WTC11 (cell line): ENCODE measurements at regions not wholly inside any gene's neighbourhood (a gene's known extent, or its start where the extent isn't known, plus 50 kb on each side); places are given as distances from the start of the nearest gene placed in this dataset.

Experiments used
- ATAC-seq: fragments of 200-7000 bp; cut with Tn5 transposase; 2 replicates; pipeline ENCODE4 v1.10.0; 2021; ENCODE audit warnings: mild to moderate bottlenecking, moderate library complexity
- CTCF ChIA-PET: fragments of 300-600 bp; sonication (Branson Sonifier 250); formaldehyde crosslinking; loops from one replicate; lab custom pipeline; 2021; ENCODE audit warnings: antibody characterized with exemption; lab: Charles Lee
- POLR2A ChIA-PET: fragments of 350-600 bp; sonication (Branson Sonifier 250); formaldehyde crosslinking; loops from one replicate; lab custom pipeline; 2021; ENCODE audit warnings: antibody characterized with exemption; lab: Charles Lee
- DNase-seq: peaks from one replicate; pipeline ENCODE4 v3.0.0; 2021; ENCODE audit warnings: low spot score
- H3K27ac Mint-ChIP-seq: 2 replicates; pipeline ENCODE4 v1.8.0; 2021; ENCODE audit warnings: mixed read lengths
- H3K27me3 Mint-ChIP-seq: 2 replicates; pipeline ENCODE4 v1.8.0; 2021; ENCODE audit warnings: low read depth, mild to moderate bottlenecking, moderate library complexity, mixed read lengths
- H3K36me3 Mint-ChIP-seq: 2 replicates; pipeline ENCODE4 v1.8.0; 2021; ENCODE audit warnings: mixed read lengths
- H3K4me1 Mint-ChIP-seq: 2 replicates; pipeline ENCODE4 v1.8.0; 2022; ENCODE audit warnings: mixed read lengths
- H3K4me3 Mint-ChIP-seq: 2 replicates; pipeline ENCODE4 v1.8.0; 2021; ENCODE audit warnings: mild to moderate bottlenecking, moderate library complexity, mixed read lengths
- H3K9me3 Mint-ChIP-seq: 2 replicates; pipeline ENCODE4 v1.8.0; 2021; ENCODE audit warnings: mixed read lengths
- AFF4 ChIP-seq: sonication (generic); formaldehyde crosslinking; IDR thresholded peaks from 2 replicates; pipeline ENCODE4 v1.8.1; 2023; ENCODE audit warnings: mild to moderate bottlenecking, missing genetic modification reagents, borderline replicate concordance
- ATF2 ChIP-seq: sonication (generic); formaldehyde crosslinking; IDR thresholded peaks from 2 replicates; pipeline ENCODE4 v1.8.1; 2022; ENCODE audit warnings: low read depth, missing genetic modification reagents, borderline replicate concordance
- CBFB ChIP-seq: sonication (generic); formaldehyde crosslinking; IDR thresholded peaks from 2 replicates; pipeline ENCODE4 v1.8.1; 2022; ENCODE audit warnings: mild to moderate bottlenecking, low read depth, missing genetic modification reagents
- ELF4 ChIP-seq: sonication (generic); formaldehyde crosslinking; IDR thresholded peaks from 2 replicates; pipeline ENCODE4 v1.8.1; 2022; ENCODE audit warnings: low read depth, mild to moderate bottlenecking, moderate library complexity, missing genetic modification reagents
- ESRRA ChIP-seq: sonication (generic); formaldehyde crosslinking; IDR thresholded peaks from 2 replicates; pipeline ENCODE4 v1.8.1; 2022; ENCODE audit warnings: mild to moderate bottlenecking, missing genetic modification reagents, borderline replicate concordance
- FOXJ3 ChIP-seq: sonication (generic); formaldehyde crosslinking; IDR thresholded peaks from 2 replicates; pipeline ENCODE4 v1.9.0; 2021; ENCODE audit warnings: missing genetic modification reagents, mild to moderate bottlenecking, borderline replicate concordance
- FOXK1 ChIP-seq: sonication (generic); formaldehyde crosslinking; IDR thresholded peaks from 2 replicates; pipeline ENCODE4 v1.8.0; 2022; ENCODE audit warnings: mild to moderate bottlenecking, moderate library complexity, missing genetic modification reagents
- GABPB1 ChIP-seq: sonication (generic); formaldehyde crosslinking; IDR thresholded peaks from 2 replicates; pipeline ENCODE4 v1.8.1; 2023; ENCODE audit warnings: mild to moderate bottlenecking, missing genetic modification reagents
- MLX ChIP-seq: sonication (generic); formaldehyde crosslinking; IDR thresholded peaks from 2 replicates; pipeline ENCODE4 v1.8.1; 2023; ENCODE audit warnings: mild to moderate bottlenecking, missing genetic modification reagents, moderate library complexity
- NFYB ChIP-seq: sonication (generic); formaldehyde crosslinking; conservative IDR thresholded peaks from 2 replicates; pipeline ENCODE4 v1.8.0; 2022; ENCODE audit warnings: low read depth, missing genetic modification reagents
- NR3C1 ChIP-seq: sonication (generic); formaldehyde crosslinking; conservative IDR thresholded peaks from 2 replicates; pipeline ENCODE4 v1.8.1; 2023; ENCODE audit warnings: low read depth, mild to moderate bottlenecking, missing genetic modification reagents
- PRRX2 ChIP-seq: fragments of 250-450 bp; sonication (Bioruptor Pico); IDR thresholded peaks from 2 replicates; pipeline ENCODE4 v1.8.0; 2021; ENCODE audit warnings: mild to moderate bottlenecking
- RORB ChIP-seq: fragments of 250-450 bp; sonication (Bioruptor Pico); IDR thresholded peaks from 2 replicates; pipeline ENCODE4 v1.9.0; 2021; ENCODE audit warnings: mild to moderate bottlenecking
- SP1 ChIP-seq: sonication (generic); formaldehyde crosslinking; conservative IDR thresholded peaks from 2 replicates; pipeline ENCODE4 v1.8.1; 2022; ENCODE audit warnings: missing genetic modification reagents
- STAT6 ChIP-seq: sonication (generic); formaldehyde crosslinking; conservative IDR thresholded peaks from 2 replicates; pipeline ENCODE4 v1.8.1; 2023; ENCODE audit warnings: mild to moderate bottlenecking, low read depth, missing genetic modification reagents, moderate library complexity
- TEAD1 ChIP-seq: sonication (generic); formaldehyde crosslinking; IDR thresholded peaks from 2 replicates; pipeline ENCODE4 v1.8.0; 2022; ENCODE audit warnings: mild to moderate bottlenecking, missing genetic modification reagents
- USF1 ChIP-seq: sonication (generic); formaldehyde crosslinking; IDR thresholded peaks from 2 replicates; pipeline ENCODE4 v1.8.0; 2022; ENCODE audit warnings: mild to moderate bottlenecking, missing genetic modification reagents
- USF2 ChIP-seq: sonication (generic); formaldehyde crosslinking; IDR thresholded peaks from 2 replicates; pipeline ENCODE4 v1.8.1; 2023; ENCODE audit warnings: mild to moderate bottlenecking, missing genetic modification reagents, moderate library complexity
- ZBTB21 ChIP-seq: sonication (generic); formaldehyde crosslinking; IDR thresholded peaks from 2 replicates; pipeline ENCODE4 v1.8.1; 2023; ENCODE audit warnings: mild to moderate bottlenecking, missing genetic modification reagents, borderline replicate concordance
- ZMAT4 ChIP-seq: fragments of 250-450 bp; sonication (Bioruptor Pico); IDR thresholded peaks from 2 replicates; pipeline ENCODE4 v1.9.0; 2021; ENCODE audit warnings: mild to moderate bottlenecking
- ZNF121 ChIP-seq: sonication (generic); formaldehyde crosslinking; IDR thresholded peaks from 2 replicates; pipeline ENCODE4 v1.8.0; 2023; ENCODE audit warnings: missing genetic modification reagents
- ZNF219 ChIP-seq: sonication (generic); formaldehyde crosslinking; IDR thresholded peaks from 2 replicates; pipeline ENCODE4 v1.8.0; 2023; ENCODE audit warnings: missing genetic modification reagents, mild to moderate bottlenecking, borderline replicate concordance
- ZNF396 ChIP-seq: fragments of 250-450 bp; sonication (Bioruptor Pico); IDR thresholded peaks from 2 replicates; pipeline ENCODE4 v1.8.0; 2021; ENCODE audit warnings: mild to moderate bottlenecking, moderate library complexity, borderline replicate concordance

GRCh38 chr16:5321930-5322329 lies 224.3 kb upstream of the EEF2KMT start:
- ChIA-PET CTCF (no interaction called here), POLR2A (no interaction called here)
- DNase-seq (no peak), ATAC-seq (no peak)
- H3K4me1 Mint-ChIP-seq = peaks cover 15% of the 10 kb centered on the region
- no peak overlapping the region for H3K27ac Mint-ChIP-seq
- TF ChIP-seq ZBTB21 (CRISPR knock-in tag) (no peak), ZNF219 (CRISPR knock-in tag) (no peak), ZNF121 (CRISPR knock-in tag) (no peak), NFYB (CRISPR knock-in tag) (no peak), SP1 (CRISPR knock-in tag) (no peak)
- no peak overlapping the region for H3K4me3 Mint-ChIP-seq
- H3K9me3 Mint-ChIP-seq = peaks cover 26% of the 10 kb centered on the region
- no peaks in the 10 kb centered on the region for H3K27me3 Mint-ChIP-seq
- H3K36me3 Mint-ChIP-seq = peaks cover 8% of the 10 kb centered on the region; the same call in 1 of the 2 replicates

GRCh38 chr16:5319799-5320198 lies 222.2 kb upstream of the EEF2KMT start:
- Mint-ChIP-seq H3K36me3 (peaks cover 3% of the 10 kb centered on the region; the same call in 1 of the 2 replicates), H3K4me1 (peaks cover 15% of the 10 kb centered on the region), H3K27me3 (no peaks in the 10 kb centered on the region)
- POLR2A ChIA-PET = no interaction called here
- TF ChIP-seq TEAD1 (CRISPR knock-in tag) (no peak), USF2 (CRISPR knock-in tag) (peak; percentile 79), USF1 (peak; percentile 78)
- TF ChIP-seq, all 79 proteins: peak for 2
- no peak for ATAC-seq
- Mint-ChIP-seq H3K27ac (no peak overlapping the region), H3K4me3 (no peak overlapping the region), H3K9me3 (peaks cover 18% of the 10 kb centered on the region)
- CTCF ChIA-PET = no interaction called here
- no peak for DNase-seq

GRCh38 chr16:5315914-5316313 lies 218.3 kb upstream of the EEF2KMT start:
- ChIA-PET CTCF (no interaction called here), POLR2A (no interaction called here)
- Mint-ChIP-seq H3K9me3 (peaks cover 28% of the 10 kb centered on the region), H3K36me3 (peaks cover 3% of the 10 kb centered on the region; the same call in 1 of the 2 replicates), H3K4me3 (no peak overlapping the region), H3K27me3 (no peaks in the 10 kb centered on the region), H3K27ac (no peak overlapping the region), H3K4me1 (no peaks in the 10 kb centered on the region)
- ATAC-seq (no peak), DNase-seq (no peak)
- no peak for TF ChIP-seq ESRRA
- no peak for TF ChIP-seq NR3C1
- no peak for TF ChIP-seq ZNF121 (CRISPR knock-in tag)
- TF ChIP-seq ATF2 = no peak
- TF ChIP-seq RORB (CRISPR knock-in tag) = no peak
- TF ChIP-seq MLX (CRISPR knock-in tag) = no peak
- TF ChIP-seq ELF4 = no peak
- no peak for TF ChIP-seq FOXJ3 (CRISPR knock-in tag)
- no peak for TF ChIP-seq ZNF396 (CRISPR knock-in tag)
- TF ChIP-seq CBFB (CRISPR knock-in tag) = no peak
- no peak for TF ChIP-seq FOXK1 (CRISPR knock-in tag)
- no peak for TF ChIP-seq AFF4
- no peak for TF ChIP-seq GABPB1 (CRISPR knock-in tag)
- TF ChIP-seq ZMAT4 (CRISPR knock-in tag) = no peak
- TF ChIP-seq PRRX2 (CRISPR knock-in tag) = no peak
- no peak for TF ChIP-seq STAT6 (CRISPR knock-in tag)
